ENCODE measurements at regions not wholly inside any gene's neighbourhood (a gene's known extent, or its start where the extent isn't known, plus 50 kb on each side); places are given as distances from the start of the nearest gene placed in this dataset.

DNA sequence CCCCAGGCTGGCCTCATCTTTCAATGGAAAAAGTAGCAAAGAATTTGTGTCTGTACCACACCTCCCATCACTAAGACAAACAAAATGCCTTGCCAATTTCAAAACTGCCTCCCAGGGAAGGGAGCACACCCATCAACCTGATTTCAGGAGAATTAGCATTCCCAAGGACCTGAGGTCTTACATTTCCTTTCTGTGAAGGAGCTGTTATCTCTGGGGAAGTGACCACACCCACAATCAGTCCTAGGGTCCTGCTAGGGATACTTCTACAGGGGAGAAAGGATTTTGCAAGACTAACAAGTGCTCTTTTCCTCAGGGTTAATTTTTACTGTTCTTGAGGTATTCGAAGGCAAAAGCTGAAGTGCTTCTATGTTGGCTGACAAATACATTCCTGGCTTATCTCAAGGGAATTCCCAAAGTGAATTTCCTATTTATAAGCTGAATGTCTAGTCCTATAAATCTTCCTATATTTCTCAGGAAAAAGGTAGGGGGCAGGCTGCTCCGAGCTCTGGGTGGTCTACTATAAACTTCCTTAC is 97.4 kb upstream of the ITGA1 start:
- no peak for DNase-seq

DNA sequence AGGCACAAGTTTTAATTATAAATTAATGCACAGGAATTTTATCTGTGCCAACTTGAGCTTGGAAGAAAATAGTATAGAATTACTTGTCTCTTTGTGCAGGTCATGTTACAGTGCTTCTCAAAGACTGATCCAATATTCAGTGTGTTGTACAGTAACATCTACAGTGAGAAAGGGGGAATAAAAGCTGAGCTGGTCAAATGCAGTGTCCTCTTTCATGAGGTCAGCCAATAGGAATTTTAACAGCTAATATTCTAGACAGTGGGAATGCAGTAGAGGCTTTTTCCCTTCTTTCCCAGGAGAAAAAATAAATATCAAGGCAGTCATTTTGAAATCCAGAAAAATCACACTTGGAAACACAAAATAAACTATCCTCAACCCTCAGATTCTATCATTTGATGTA is 95.7 kb upstream of the ITGA1 start:
- no peak for DNase-seq

DNA sequence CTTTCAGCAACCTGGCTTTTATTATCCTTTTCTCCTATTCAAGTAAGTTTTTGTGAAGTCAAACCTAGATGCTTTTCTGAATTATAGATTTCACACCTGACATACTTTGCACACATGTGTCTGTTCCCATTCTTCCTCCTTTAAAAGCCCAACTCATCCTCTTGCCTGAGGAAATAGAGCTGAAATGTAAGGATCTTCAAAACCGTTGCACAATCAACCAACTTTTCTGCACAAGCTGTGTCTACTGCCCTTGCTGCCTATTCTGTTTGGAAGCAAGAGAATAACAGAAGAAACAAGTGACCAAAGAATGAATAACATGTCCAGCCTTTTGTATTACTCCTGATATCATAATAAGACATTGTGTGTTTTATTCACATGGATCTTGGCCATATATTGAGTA is 95.1 kb upstream of the ITGA1 start:
- DNase-seq, result no peak

DNA sequence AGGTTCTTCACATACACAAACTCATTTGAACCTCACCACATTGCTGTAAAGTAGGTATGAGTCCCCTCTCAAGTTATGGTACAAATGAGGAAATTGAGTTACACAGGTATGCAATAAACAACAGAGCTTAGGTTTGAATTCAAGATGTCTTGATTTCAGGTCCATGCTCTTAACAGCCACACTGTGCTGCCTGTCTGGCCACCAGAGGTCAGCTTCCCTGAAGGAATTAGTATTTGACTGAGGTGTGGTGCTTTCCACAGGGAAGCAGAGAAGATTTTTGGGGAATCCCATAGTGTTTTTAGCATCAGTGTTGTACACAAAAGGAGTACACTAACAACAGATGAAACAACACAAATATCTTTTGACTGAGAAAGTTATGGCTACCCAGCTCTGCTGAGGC is 94.4 kb upstream of the ITGA1 start:
- no peak for DNase-seq

DNA sequence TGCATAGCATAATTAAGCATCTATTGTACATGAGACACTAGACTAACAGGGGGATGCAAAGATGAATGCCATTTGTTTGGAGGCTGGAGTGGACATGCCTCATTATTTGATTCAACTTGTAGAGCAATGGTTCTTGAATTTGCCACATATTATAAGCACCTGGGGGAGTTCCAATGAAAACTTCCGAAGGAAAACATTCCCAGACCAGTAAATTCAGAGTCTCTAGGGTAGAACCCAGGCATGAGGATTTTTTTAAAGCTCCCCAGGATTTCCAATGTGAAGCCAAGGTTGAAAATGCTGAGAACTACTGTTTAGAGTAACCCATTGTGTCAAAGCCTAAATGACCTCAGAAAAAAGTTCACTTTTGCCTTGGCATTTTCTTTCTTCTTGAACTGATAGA is 93.9 kb upstream of the ITGA1 start:
- DNase-seq, result no peak

DNA sequence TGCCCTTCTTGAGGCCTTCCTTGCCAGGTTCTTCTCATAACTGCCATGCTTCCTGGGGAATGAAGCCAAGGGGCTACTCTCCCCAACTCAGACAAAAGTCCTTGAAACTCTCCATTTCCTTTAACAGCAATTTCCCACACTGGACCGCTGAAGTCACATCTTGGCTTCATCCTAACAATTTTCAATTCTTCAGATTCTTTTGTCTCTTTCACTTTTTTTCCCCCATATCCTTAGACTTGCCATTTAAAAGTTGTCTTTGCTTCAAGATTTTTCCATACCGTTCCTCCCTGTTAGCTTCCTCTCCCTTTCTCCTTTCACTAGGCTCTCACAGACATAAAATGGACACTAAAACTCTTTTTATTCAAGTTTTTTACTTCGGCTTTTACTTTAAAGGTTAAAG is 93.1 kb upstream of the ITGA1 start:
- DNase-seq, result no peak

DNA sequence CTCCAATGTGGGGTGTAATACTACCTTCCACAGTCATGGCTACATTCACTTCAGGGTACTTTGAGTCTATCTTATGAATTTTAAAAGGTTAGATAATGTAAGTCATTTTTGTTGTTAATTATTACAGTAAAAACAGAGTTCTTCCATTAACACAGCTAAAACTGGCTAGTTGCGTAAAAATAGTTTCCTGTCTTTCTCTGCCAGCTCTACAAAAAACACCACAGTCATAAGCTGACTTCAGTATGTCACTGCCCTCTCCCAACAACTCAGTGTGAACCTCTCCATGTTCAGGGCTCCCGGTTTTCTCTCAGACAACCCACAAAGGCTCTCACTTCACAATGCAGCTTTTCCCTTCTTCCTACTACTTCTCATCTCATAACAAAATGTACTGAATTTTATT is 84.8 kb upstream of the ITGA1 start:
- no peak for DNase-seq

DNA sequence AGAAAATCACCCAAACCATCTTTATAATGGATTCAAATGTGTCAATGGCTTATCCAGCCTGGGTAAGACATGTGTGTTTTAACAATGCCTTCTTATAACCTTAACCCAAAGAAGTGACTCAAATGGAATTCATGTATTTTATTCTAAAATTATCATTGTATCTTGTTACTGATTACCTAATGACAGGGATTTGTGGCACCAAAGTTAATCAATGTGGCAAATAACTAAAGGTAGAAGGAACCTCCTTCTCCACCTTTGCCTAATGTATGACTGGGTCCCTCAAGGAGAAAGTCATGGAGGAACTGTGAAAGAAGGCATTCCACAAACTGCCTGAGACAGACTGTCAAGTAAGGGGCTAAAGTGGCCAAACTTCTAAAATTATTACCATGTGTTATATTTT is 84.4 kb upstream of the ITGA1 start:
- DNase-seq, result no peak

DNA sequence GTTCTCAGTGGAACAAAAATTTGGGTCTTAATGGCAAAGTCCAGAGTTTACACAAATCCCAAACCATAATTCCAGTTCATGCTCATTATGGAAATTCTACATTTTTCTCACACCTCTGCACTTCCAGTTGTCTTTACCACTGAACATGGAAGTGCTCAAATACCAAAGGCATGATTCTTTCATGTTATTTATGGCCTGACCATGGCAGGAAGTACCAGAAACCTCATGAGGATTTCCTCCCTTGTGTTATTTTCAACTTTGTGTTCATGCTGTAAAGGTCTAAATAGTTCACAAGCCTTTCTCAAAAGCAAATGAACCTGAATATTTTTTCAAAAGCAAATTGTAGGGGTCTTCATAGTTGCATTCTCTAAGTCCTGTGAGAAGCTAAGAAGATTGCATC is 82.0 kb upstream of the ITGA1 start:
- no peak for DNase-seq

DNA sequence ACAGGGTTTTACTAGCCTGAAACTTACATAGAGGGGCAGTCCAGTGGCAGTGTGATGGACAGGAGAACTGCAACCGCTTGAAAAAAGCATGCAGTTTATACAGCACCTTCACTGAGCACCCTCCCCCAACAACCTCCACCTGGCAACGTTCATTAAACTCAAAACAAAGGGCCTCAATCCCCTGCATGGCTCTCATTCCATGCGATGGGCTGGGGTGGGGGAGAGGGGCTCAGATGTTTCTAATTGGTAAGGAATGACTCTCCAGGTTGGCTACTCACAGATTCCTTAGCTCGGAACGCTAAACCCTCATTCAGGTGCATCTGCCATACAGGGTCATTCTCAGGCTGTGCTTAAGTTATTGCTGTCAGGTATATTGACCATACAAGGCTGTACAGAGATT is 80.9 kb upstream of the ITGA1 start:
- DNase-seq, result no peak

DNA sequence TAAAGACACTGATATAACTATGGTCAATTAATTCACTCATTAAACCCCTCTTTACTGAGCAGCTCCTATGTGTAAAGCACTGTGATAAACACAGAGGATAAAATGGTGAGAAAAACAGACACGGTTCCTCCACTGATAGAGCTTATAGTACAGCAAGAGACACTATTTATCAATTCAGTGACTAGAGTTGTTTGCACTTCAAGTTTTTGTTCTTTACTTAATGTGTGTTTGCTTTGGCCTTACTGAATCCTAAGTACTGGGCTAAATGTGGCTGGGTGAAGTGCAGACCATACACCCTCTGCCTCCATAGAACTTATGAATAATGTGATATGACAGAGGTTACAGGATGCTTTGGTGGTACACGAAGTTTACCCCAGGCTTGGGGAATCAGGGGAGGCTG is 80.1 kb upstream of the ITGA1 start:
- no peak for DNase-seq

DNA sequence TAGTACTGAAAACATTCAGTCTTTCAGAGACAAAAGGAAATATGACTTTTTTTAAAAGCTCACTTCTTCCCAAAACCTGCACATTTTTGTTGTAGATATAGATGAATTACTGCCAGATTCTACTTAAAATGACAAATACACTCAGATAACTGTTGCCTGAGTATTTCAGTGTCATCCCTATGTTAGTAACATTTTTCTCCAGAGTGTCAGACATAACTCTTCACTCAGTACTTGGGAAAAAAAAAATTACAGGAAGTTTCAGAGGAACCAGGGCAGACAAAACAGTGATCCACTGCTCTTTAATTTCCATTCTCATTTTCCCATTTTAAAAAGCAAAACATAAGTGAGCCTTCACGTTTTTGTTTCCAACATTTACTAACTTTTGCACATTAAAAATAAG is 79.3 kb upstream of the ITGA1 start:
- DNase-seq, result no peak

DNA sequence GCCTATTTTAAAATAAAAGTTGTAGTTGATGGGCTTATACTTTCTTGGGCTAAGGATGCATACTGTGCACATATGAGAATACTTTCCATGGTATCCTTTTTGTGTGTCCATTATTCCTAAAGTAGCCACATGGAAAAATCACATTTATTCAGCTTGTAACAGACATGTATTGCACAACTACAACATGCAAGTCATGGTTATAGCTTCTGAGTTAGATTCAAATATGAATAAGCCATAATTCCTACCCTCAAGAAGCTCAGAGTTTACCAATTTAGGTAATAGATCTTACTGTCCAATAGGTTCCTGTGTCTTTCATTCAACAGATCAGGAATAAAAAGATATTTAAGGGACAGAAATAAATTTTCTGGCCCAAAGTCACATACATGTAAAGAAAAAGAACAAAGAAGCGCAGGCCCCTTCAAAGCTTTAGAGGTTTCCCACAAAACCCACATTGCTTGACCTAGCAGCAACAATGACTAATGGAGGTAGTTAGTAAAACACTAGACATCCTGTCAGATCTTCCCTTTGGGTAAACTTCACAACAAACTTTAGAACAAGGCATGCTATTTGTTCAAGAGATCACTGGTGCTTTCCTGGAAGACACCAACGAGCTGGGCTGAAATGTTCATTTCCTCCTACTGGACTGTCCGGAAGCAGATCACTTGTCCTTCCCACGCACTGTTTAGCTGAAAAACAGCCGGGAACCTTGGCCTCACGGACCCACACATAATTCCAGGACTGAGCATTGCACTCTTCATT is 78.4 kb upstream of the ITGA1 start:
- DNase-seq, result no peak

DNA sequence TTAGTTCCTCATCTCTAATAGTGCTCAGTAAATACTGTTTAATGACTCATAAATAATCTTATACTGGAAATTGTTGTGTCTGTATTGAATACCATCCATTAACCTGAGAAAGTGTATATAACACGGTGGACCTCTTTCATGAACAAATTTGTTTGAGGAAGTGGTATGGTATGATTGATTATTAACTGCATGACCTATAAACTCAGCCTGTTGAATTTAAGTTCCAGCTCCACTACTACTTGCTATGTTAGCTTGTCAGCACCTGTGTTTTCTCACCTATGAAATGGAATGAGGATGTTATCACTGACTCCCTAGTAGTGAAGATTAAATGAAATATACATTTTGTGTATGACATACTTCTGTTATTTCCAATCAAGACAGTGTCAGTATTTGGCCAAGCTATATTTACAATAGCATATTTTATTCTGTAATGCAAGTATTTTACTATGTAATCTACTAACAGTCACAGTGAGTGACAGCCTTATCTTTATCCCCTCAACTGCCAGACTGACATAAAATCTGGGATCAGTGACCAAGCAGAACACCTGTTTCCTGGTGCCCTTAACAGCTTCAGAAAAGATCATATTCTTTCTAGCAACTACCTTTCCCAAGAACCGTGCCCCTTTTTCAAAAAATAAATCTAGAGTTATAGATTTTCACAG is 77.3 kb upstream of the ITGA1 start:
- DNase-seq, result no peak

DNA sequence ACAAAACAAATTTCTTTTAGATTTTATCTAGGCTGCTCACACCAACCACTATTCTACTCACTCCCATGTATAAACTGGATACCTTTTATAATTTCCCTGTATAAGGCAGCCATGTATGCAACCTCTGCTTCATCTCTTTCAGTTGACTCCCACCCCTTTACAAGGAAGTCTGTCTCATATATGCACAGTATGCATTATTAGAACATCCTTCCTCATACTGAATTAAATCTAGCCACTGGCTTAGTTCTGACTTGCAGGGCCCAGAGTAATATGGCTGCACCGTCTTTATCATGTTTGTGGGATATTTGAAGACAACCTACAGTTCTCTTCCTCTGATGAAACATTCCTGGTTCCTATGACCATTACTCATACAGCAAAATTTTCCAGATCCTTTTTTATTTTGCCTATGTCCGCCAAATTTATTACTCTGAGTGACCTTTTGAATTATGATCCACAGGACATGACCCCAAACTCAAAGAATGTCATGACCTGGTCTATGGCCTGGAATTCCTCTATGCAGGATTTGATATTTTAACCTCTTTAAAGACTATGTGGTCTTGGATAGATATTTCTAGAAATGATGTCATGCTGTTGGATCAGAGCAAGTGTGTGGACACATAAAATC is 76.6 kb upstream of the ITGA1 start:
- no peak for DNase-seq

DNA sequence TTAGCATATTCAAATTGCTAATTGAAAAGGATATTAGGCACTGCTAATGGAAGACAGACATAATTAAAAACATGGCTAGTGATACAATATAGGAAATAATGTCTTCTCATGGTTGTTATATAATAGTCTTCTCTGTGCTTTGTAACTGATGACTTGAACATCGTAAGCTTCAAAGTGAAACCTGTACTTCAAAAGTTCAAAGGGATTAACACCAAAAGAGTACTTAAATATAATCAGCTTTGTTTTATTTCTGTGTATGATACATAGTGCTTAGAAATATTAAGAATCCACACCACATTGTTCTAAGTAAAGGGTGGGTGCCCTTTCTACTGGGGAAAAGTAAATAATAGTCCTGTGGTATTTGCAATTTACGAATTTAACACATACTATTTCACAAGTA is 75.4 kb upstream of the ITGA1 start:
- no peak for DNase-seq

DNA sequence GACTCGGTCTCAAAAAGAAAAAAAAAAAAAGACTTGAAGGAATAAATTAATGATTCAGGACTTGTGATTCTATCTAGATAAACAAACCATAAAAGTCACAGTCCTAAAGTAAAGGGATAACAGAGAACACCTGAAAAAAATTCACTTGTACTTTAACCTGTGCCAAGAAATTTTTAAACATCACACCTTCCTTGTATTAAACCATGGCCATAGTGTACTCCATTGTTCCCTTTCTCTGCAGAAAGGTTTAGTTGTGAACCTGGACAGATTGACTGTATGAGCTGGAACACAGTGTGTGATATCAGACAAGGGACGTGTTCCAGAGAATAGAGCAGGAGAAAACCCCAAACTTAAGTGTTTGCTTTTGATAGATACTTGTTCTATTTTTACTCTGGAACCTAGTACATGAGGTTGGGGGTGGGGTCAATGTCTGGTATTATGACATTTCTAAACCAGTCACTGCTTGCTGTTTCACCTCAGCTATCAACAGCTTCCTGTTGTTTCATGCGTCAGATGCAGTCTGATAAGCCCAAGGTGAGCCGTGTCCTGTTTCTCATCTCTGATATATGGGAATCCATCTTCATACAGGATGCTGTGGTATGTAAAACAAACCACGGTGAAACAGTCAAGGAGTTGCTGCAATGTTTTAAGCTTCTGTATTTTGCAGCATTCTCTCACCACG is 62.5 kb upstream of the ITGA1 start:
- no peak for DNase-seq

DNA sequence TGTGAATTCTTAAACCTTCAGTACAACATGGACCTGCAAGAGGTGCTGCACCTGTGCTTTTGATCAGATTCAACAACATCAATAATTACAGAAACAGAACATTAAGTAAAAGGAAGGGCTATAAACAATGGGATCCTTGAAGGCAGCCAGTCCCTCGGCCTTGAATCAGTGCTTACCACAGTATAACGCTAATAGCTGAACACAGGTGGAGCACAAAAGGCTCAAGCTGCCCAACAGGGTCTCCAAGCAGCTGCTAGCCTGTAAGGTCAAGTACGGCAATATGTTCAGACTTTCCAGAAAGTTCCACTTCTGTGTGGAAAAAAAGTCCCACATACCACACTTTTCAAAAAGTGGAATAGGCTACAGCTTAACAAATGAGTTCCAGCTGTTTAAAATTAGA is 61.9 kb upstream of the ITGA1 start:
- DNase-seq, result no peak

DNA sequence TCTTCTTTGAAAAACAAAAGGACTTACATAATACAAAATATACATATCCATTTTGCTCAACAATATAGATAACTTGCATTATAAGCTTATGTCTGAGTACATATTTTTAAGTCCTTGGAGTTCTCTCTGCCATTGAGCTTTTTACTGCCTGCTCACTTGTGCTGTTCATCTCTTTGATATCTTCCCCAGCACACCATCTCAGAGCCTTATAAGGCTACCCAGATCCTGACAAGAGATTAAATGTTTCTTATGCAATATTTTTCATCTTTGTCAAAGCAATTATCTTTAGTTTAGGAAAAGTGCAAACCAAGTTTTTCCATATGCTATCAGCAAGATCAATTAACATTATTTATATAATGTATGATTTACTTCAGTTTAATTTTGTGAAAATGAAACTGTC is 60.7 kb upstream of the ITGA1 start:
- no peak for DNase-seq

DNA sequence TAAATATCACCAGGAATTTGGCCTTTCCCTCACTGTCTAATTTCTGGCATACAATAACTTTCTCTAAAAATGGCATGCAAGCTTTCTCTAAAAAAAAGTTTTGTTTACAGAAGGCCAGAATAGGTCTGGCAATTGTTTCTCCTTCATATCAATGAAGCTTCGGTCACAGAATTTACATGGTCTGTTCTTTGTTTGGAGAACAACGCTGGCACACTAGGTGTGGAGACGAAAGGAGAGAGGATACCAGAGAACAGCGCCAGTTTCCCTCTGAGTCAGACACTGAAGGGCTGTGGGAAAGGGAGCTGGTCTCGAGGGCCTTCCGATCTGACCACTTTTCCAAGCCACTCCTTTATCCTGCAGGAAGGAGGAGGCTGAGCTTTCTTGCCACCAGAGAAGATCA is 60.1 kb upstream of the ITGA1 start:
- no peak for DNase-seq

DNA sequence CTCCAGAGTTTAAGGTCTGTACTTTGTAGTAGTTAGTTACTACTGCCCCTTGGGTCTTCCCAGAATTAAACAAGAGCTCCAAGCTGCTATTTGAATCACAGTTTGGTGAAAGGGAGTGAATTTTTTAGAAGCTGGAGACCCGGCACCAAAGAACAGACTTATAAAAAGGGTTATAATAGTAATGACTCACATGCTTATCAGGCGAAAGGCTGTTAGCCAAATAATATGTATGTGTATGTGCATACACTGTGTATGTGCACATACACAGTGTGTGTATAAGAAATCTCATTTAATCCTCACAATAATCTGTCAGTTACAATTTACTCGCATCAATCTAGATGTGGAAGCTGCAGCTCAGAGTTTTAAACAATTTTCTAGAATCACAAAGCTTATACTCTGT is 59.5 kb upstream of the ITGA1 start:
- DNase-seq, result no peak

DNA sequence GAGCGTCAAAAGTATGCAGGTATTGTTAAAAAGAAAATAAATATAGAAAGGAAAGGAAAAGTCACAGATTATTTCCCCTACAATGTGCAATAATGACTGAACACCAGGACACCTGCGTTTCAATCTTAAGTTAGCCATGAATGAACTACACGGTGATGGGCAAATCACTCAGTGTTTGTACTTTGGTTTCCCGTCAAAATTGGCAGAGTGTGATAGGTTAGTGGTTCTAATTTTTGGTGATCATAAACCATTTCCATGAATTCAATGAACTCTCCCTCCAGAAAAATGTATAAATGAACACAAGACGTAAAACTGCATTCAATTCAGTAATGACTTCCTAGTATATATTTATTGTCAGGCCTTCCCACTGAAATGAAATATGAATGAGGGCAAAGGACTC is 59.0 kb upstream of the ITGA1 start:
- DNase-seq, result no peak

DNA sequence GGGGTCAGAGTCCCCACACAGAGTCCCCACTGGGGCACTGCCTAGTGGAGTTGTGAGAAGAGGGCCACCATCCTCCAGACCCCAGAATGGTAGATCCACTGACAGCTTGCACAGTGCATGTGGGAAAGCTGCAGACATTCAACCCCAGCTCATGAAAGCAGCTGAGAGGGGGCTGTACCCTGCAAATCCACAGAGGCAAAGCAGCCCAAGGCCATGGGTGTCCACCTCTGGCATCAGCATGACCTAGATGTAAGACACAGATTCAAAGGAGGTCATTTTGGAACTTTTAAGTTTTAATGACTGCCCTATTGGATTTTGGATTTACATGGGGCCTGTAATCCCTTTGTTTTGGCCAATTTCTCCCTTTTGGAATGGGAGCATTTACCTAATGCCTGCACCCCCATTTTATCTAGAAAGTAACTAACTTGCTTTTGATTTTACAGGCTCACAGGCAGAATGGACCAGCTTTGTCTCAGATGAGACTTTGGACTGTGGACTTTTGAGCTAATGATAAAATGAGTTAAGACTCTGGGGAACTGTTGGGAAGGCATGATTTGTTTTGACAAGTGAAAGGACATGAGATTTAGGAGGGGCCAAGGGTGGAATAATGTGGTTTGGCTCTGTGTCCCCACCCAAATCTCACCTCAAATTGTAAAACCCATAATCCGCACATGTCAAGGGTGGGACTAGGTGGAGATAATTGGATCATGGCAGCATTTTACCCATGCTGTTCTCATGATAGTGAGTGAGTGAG is 56.3 kb upstream of the ITGA1 start:
- no peak for DNase-seq

Data from bone marrow (tissue), 2 donors.